Endothelial cell of umbilical vein (primary cell): ENCODE measurements at regions not wholly inside any gene's neighbourhood (a gene's known extent, or its start where the extent isn't known, plus 50 kb on each side); places are given as distances from the start of the nearest gene placed in this dataset.

ENCODE experiments used
- BruUV-seq: library from RNA; stranded (reverse); fragments of 400-500 nt; replicated peaks from 2 replicates; lab custom pipeline; 2021; lab: Mats Ljungman, UMichigan
- CTCF ChIA-PET: fragments of 300-600, 350-600 bp; sonication (Branson Sonifier 250); formaldehyde crosslinking; loops from one replicate; lab custom pipeline; 2021; ENCODE audit warnings: antibody characterized with exemption, inconsistent platforms; lab: Charles Lee
- POLR2A ChIA-PET: fragments of 300-600, 350-600 bp; sonication (Branson Sonifier 250); formaldehyde crosslinking; loops from one replicate; lab custom pipeline; 2021; ENCODE audit warnings: antibody characterized with exemption, inconsistent platforms; lab: Charles Lee
- DNase-seq: peaks from one replicate; pipeline ENCODE4 v3.0.0-alpha.2; 2011; ENCODE audit warnings: low read depth, low spot score
- FAIRE-seq: peaks from 2 replicates; lab custom pipeline; 2011; peaks lifted over from hg19 to GRCh38; lab: Jason Lieb, UNC
- H2AFZ ChIP-seq: 2 replicates; pipeline ENCODE4 v1.6.0; 2012; ENCODE audit warnings: low read depth, low read length, control low read depth, inconsistent platforms
- H3K27ac ChIP-seq: 2 replicates; pipeline ENCODE4 v1.5.1; 2011; ENCODE audit warnings: low read depth, mild to moderate bottlenecking, control low read depth, low read length, moderate library complexity; ENCODE audit not compliant: insufficient read depth
- H3K27me3 ChIP-seq, 2 experiments: 2 replicates each; pipeline versions ENCODE4 v1.6.0 to v1.6.1; 2011; ENCODE audit warnings: low read length in 2 of 2, mixed read lengths in 1 of 2; ENCODE audit not compliant: control insufficient read depth in 2 of 2, insufficient read depth in 2 of 2
- H3K36me3 ChIP-seq, 2 experiments: 2 replicates in 1 of 2; 3 replicates in 1 of 2; pipeline ENCODE4 v1.5.1; 2011; ENCODE audit warnings: low read length in 2 of 2, mild to moderate bottlenecking in 1 of 2, moderate library complexity in 1 of 2; ENCODE audit not compliant: control insufficient read depth in 2 of 2, insufficient read depth in 2 of 2; ENCODE audit errors: extremely low read depth in 1 of 2
- H3K4me1 ChIP-seq: 3 replicates; pipeline ENCODE4 v1.5.1; 2011; ENCODE audit warnings: mild to moderate bottlenecking, low read length; ENCODE audit not compliant: control insufficient read depth, insufficient read depth; ENCODE audit errors: extremely low read depth
- H3K4me2 ChIP-seq: 2 replicates; pipeline ENCODE4 v1.6.1; 2011; ENCODE audit warnings: low read length, control low read depth, mixed read lengths; ENCODE audit not compliant: insufficient read depth
- H3K4me3 ChIP-seq, 3 experiments: fragments of 200-600 bp in 1 of 3; sonication (generic), shearing (Covaris generic) in 1 of 3; replicated peaks in 1 of 3; 2 replicates each; pipeline ENCODE4 v1.5.1; 2011 to 2016; ENCODE audit warnings: control low read depth in 3 of 3, low read length in 3 of 3, mild to moderate bottlenecking in 2 of 3, inconsistent platforms in 1 of 3, low read depth in 1 of 3, moderate library complexity in 1 of 3; ENCODE audit not compliant: insufficient read depth in 1 of 3
- H3K79me2 ChIP-seq: 2 replicates; pipeline ENCODE4 v1.6.0; 2012; ENCODE audit warnings: low read length, inconsistent platforms; ENCODE audit not compliant: control insufficient read depth, insufficient read depth
- H3K9ac ChIP-seq: replicated peaks from 2 replicates; pipeline ENCODE3; 2011; ENCODE audit warnings: low read length, control low read depth; ENCODE audit not compliant: insufficient read depth; ENCODE audit errors: extremely low read depth
- H3K9me1 ChIP-seq: replicated peaks from 3 replicates; pipeline ENCODE4 v1.6.0; 2011; ENCODE audit warnings: mild to moderate bottlenecking, low read length; ENCODE audit not compliant: control insufficient read depth, insufficient read depth; ENCODE audit errors: extremely low read depth
- H3K9me3 ChIP-seq: replicated peaks from 2 replicates; pipeline ENCODE4 v1.5.1; 2012; ENCODE audit warnings: low read length, inconsistent platforms; ENCODE audit not compliant: control insufficient read depth, insufficient read depth
- H4K20me1 ChIP-seq: replicated peaks from 2 replicates; pipeline ENCODE3; 2011; ENCODE audit warnings: mild to moderate bottlenecking, low read length; ENCODE audit not compliant: control insufficient read depth, insufficient read depth; ENCODE audit errors: extremely low read depth
- EZH2 ChIP-seq: IDR thresholded peaks from 2 replicates; pipeline ENCODE4 v1.6.1; 2012; ENCODE audit warnings: borderline replicate concordance, low read depth, mild to moderate bottlenecking, moderate library complexity, low read length, inconsistent platforms; ENCODE audit not compliant: severe bottlenecking
- FOS ChIP-seq: IDR thresholded peaks from 2 replicates; pipeline ENCODE4 v1.6.1; 2011; ENCODE audit warnings: mild to moderate bottlenecking, low read length, moderate library complexity, borderline replicate concordance; ENCODE audit not compliant: insufficient read depth
- GATA2 ChIP-seq: IDR thresholded peaks from 2 replicates; pipeline ENCODE4 v1.7.0; 2011; ENCODE audit warnings: low read depth, mild to moderate bottlenecking, moderate library complexity, mixed read lengths, low read length; ENCODE audit not compliant: insufficient read length, insufficient read depth
- JUN ChIP-seq: IDR thresholded peaks from 2 replicates; pipeline ENCODE4 v1.6.1; 2011; ENCODE audit warnings: borderline replicate concordance, low read depth; ENCODE audit not compliant: insufficient read length, insufficient read depth
- MYC ChIP-seq: IDR thresholded peaks from one replicate; pipeline ENCODE4 v1.6.1; 2011; ENCODE audit warnings: mild to moderate bottlenecking, low read depth, low read length
- POLR2A ChIP-seq: IDR thresholded peaks from 2 replicates; pipeline ENCODE4 v1.6.1; 2012; ENCODE audit warnings: low read depth, mild to moderate bottlenecking, control low read depth, low read length
- POLR2AphosphoS5 ChIP-seq: IDR thresholded peaks from 2 replicates; pipeline ENCODE4 v1.6.1; 2012; ENCODE audit warnings: low read depth, mild to moderate bottlenecking, control low read depth, low read length, moderate library complexity; ENCODE audit not compliant: insufficient read depth
- dilution Hi-C: fragments of 300-500 bp; cut with MboI; formaldehyde crosslinking; loops from one replicate; pipeline ENCODE4 v1.15.0; 2019; ENCODE audit warnings: low sequenced_read_pairs; ENCODE audit not compliant: extremely low pct_ligation_motif_present
- intact Hi-C: fragments of 100-400 bp; cut with micrococcal nuclease; formaldehyde crosslinking; loops from one replicate; pipeline ENCODE4 v1.10.0; 2022
- TF ChIP-seq, protein P1 (sequence below): IDR thresholded peaks from 2 replicates; pipeline ENCODE4 v1.6.1; 2011; ENCODE audit not compliant: insufficient read depth, insufficient read length
- TF ChIP-seq, protein P2 (sequence below), 2 donors: IDR thresholded peaks; 1 replicate in 1 of 2; 2 replicates in 1 of 2; pipeline ENCODE4 v1.5.1; 2011; ENCODE audit warnings: low read length in 2 of 2, mild to moderate bottlenecking in 2 of 2, moderate library complexity in 2 of 2, control low read depth in 1 of 2, inconsistent platforms in 1 of 2, low read depth in 1 of 2; ENCODE audit not compliant: insufficient read depth in 1 of 2; ENCODE audit errors: extremely low read depth in 1 of 2

DNA sequence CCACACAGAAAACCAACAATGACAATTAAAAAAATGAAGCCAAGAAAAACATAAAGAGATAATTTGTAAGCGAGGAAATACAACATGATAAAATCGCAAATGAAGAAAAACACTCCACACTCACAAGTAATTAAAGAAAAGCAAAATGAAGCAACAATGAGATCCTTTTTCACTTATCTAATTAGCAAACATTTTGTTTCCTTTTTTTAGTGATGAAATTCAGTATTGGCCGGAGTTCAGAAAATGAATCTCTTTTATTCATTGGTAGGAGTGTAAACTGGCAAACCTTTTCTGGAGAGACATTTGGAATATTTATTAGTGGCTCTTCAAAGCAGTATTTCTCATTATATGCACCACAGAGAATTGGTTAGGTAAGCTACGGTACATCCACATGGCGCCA is 70.6 kb upstream of the POMP start:
- ChIA-PET POLR2A (no interaction called here), CTCF (no interaction called here)
- FAIRE-seq, result no peak
- TF ChIP-seq JUN, result no peak
- no peak for TF ChIP-seq GATA2
- TF ChIP-seq, protein P1, sequence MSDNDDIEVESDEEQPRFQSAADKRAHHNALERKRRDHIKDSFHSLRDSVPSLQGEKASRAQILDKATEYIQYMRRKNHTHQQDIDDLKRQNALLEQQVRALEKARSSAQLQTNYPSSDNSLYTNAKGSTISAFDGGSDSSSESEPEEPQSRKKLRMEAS, result no peak
- BruUV-seq, result no TSS peak
- no peak for DNase-seq
- no peak overlapping the region for H3K4me3 ChIP-seq
- no peaks in the 10 kb centered on the region for H3K79me2 ChIP-seq
- no peak overlapping the region for H3K9ac ChIP-seq
- dilution Hi-C loops, result no loop called here
- H2AFZ ChIP-seq, result no peak overlapping the region
- H4K20me1 ChIP-seq, result no peaks in the 10 kb centered on the region
- intact Hi-C loops, result loop anchor here (1.0 kb wide), 1 partner anchor 46 kb away; no protein-coding TSS in a partner anchor
- H3K9me3 ChIP-seq, result no peaks in the 10 kb centered on the region
- H3K4me2 ChIP-seq, result no peak overlapping the region
- H3K4me1 ChIP-seq, result no peaks in the 10 kb centered on the region
- no peaks in the 10 kb centered on the region for H3K36me3 ChIP-seq
- peaks cover 0 to 3% of the 10 kb centered on the region in 2 experiments for H3K27me3 ChIP-seq
- no peaks in the 10 kb centered on the region for H3K9me1 ChIP-seq
- no peak overlapping the region for H3K27ac ChIP-seq

DNA sequence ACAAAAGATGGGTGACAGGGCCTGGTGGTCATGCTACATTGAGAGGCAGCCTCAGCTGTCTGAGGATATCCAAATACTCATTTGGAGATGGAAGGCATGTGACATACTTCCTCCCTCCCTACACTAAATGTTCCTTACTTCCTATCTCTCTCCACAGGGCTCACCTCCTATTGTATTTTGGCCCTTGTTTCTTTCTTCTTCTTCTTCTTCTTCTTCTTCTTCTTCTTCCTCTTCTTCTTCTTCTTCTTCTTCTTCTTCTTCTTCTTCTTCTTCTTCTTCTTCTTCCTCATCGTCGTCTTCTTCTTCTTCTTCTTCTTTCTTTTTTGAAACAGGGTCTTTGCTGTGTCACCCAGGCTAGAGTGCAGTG is 71.8 kb upstream of the POMP start:
- Histone ChIP-seq H4K20me1 (no peaks in the 10 kb centered on the region), H3K79me2 (no peaks in the 10 kb centered on the region), H3K9me1 (no peaks in the 10 kb centered on the region), H3K27ac (no peak overlapping the region), H3K4me2 (no peak overlapping the region), H3K4me3 (no peak overlapping the region), H3K9me3 (no peaks in the 10 kb centered on the region), H3K4me1 (no peaks in the 10 kb centered on the region), H3K36me3 (no peaks in the 10 kb centered on the region), H2AFZ (no peak overlapping the region), H3K9ac (no peak overlapping the region), H3K27me3 (peaks cover 0 to 3% of the 10 kb centered on the region in 2 experiments)
- dilution Hi-C loops (no loop called here), intact Hi-C loops (no loop called here)
- ChIA-PET POLR2A (no interaction called here), CTCF (no interaction called here)
- no peak for FAIRE-seq
- no peak for TF ChIP-seq JUN
- TF ChIP-seq MYC, result no peak
- TF ChIP-seq, protein P1, result no peak
- TF ChIP-seq GATA2, result no peak
- no peak for TF ChIP-seq FOS
- no peak for TF ChIP-seq EZH2
- no peak for TF ChIP-seq POLR2A
- TF ChIP-seq POLR2AphosphoS5, result no peak
- TF ChIP-seq, protein P2, sequence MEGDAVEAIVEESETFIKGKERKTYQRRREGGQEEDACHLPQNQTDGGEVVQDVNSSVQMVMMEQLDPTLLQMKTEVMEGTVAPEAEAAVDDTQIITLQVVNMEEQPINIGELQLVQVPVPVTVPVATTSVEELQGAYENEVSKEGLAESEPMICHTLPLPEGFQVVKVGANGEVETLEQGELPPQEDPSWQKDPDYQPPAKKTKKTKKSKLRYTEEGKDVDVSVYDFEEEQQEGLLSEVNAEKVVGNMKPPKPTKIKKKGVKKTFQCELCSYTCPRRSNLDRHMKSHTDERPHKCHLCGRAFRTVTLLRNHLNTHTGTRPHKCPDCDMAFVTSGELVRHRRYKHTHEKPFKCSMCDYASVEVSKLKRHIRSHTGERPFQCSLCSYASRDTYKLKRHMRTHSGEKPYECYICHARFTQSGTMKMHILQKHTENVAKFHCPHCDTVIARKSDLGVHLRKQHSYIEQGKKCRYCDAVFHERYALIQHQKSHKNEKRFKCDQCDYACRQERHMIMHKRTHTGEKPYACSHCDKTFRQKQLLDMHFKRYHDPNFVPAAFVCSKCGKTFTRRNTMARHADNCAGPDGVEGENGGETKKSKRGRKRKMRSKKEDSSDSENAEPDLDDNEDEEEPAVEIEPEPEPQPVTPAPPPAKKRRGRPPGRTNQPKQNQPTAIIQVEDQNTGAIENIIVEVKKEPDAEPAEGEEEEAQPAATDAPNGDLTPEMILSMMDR (IDR thresholded peaks at IDR 0.05; ENCODE audit: extremely low read depth in 1 of 2, insufficient read depth in 1 of 2, low read depth in 1 of 2, low read length in 2 of 2), result no peak
- DNase-seq, result no peak
- BruUV-seq, result no TSS peak
